Activated CD8-positive, alpha-beta memory T cell treated with anti-CD3 and anti-CD28 coated beads, Interleukin-2, amount 10 ng/mL, durations not matched to agents 7 days and 5 days (primary cell): ENCODE measurements at regions not wholly inside any gene's neighbourhood (a gene's known extent, or its start where the extent isn't known, plus 50 kb on each side); places are given as distances from the start of the nearest gene placed in this dataset.
"Not testable (repeated sequence)": the region's sequence is repeated elsewhere in the genome, so short reads cannot be mapped to it uniquely, and the experiment has no call there.

ENCODE experiments used
- ATAC-seq: fragments of 150-1000 bp; cut with Tn5 transposase; one replicate; pipeline ENCODE4 v1.10.0; 2021; ENCODE audit warnings: moderate library complexity
- CTCF ChIA-PET: fragments of 350-600 bp; sonication (Branson Sonifier 250); formaldehyde crosslinking; loops from one replicate; lab custom pipeline; 2021; ENCODE audit warnings: antibody characterized with exemption; lab: Charles Lee
- DNase-seq: peaks from one replicate; pipeline ENCODE4 v3.0.0-alpha.2; 2020
- H3K27ac Mint-ChIP-seq: one replicate; pipeline ENCODE4 v1.8.0; 2021; ENCODE audit warnings: mild to moderate bottlenecking, mixed read lengths
- H3K27me3 Mint-ChIP-seq: one replicate; pipeline ENCODE4 v1.8.0; 2021; ENCODE audit warnings: mixed read lengths
- H3K36me3 Mint-ChIP-seq: one replicate; pipeline ENCODE4 v1.8.0; 2021; ENCODE audit warnings: mild to moderate bottlenecking, mixed read lengths
- H3K4me1 Mint-ChIP-seq: one replicate; pipeline ENCODE4 v1.8.0; 2021; ENCODE audit warnings: mixed read lengths
- H3K4me3 Mint-ChIP-seq: one replicate; pipeline ENCODE4 v1.8.0; 2021; ENCODE audit warnings: mild to moderate bottlenecking, moderate library complexity, mixed read lengths
- H3K9me3 Mint-ChIP-seq: one replicate; pipeline ENCODE4 v1.8.0; 2022; ENCODE audit warnings: low read depth, mixed read lengths

DNA sequence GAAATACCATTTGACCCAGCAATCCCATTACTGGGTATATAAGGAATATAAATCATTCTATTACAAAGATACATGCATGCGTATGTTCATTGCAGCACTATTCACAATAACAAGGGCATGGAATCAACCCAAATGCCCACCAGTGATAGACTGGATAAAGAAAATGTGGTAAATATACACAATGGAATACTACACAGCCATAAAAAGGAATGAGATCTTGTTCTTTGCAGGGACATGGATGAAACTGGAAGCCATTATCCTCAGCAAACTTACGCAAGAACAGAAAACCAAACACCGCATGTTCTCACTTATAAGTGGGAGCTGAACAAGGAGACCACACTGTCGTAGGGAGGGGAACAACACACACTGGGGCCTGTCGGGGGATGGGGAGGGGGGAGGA lies 57.3 kb upstream of the PIP4K2A start:
- DNase-seq, ATAC-seq, H3K9me3 Mint-ChIP-seq, H3K4me1 Mint-ChIP-seq, CTCF ChIA-PET, H3K4me3 Mint-ChIP-seq, H3K27ac Mint-ChIP-seq, H3K36me3 Mint-ChIP-seq, H3K27me3 Mint-ChIP-seq: not testable (repeated sequence)

DNA sequence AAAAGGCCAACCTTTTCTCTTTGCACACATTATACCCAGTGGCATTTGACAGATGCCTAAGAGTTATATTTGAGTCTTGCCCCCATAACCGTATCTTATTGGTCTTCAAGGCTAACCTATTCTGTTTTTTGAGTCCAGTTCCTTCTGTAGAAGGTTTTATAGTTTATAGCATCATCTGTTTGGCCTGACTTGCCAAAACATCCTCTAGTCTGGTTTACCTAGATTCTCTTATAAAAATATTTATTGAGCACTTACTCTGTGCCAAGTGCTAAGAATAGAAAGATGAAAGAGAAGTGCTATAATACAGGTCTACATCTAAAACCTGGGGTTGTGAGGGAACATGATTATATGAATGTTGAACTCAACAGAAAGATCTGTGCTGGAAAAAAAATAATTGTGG lies 55.9 kb upstream of the PIP4K2A start:
- Mint-ChIP-seq H3K4me3 (no peak overlapping the region), H3K4me1 (no peaks in the 10 kb centered on the region), H3K9me3 (peaks cover 4% of the 10 kb centered on the region), H3K27ac (no peak overlapping the region), H3K36me3 (peaks cover 4% of the 10 kb centered on the region), H3K27me3 (no peaks in the 10 kb centered on the region)
- CTCF ChIA-PET: no interaction called here
- no peak for ATAC-seq
- DNase-seq: no peak

DNA sequence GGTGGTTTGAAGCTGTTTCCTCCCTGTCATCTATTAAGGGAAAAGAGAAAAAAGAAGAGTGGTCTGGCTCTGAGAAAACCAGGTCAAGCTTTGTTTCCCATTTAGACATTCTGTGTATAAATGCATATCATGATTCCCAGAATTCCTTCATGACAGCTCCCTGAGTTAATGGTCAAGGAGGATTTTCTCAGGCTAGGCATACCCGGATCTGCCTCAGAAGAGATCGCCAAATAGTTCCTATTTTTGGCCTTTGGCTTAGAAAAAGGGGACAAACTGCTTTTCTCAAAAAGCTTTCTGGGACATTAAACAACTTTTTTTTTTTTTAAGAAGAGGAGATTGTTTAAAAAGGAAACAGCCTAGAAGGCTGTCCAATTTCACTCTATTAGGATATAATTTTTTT lies 53.5 kb upstream of the PIP4K2A start:
- Mint-ChIP-seq H3K27me3 (peaks cover 2% of the 10 kb centered on the region), H3K4me1 (no peaks in the 10 kb centered on the region), H3K36me3 (peaks cover 3% of the 10 kb centered on the region), H3K4me3 (no peak overlapping the region), H3K9me3 (peaks cover 4% of the 10 kb centered on the region), H3K27ac (no peak overlapping the region)
- DNase-seq (no peak), ATAC-seq (no peak)
- CTCF ChIA-PET: no interaction called here

DNA sequence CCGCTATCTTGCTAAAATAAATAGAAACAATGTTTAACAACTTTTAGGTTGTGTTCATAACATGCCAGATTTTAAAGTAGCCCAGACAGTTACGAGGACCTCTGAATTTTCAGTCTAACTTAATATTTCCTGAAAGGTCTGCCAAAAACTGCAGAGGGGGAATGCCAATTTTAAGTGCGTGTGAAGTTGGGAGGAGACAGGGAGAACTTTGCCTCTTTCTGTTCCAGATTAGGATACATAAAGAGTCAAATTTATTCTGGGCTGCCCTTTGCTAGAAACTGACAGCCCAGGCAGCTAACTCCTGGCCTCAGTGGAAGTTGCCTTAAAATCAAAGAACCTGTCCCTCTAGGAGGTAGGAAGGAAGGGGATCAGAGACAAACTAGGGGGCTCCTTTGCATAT lies 52.3 kb upstream of the PIP4K2A start:
- no peak for DNase-seq
- Mint-ChIP-seq H3K4me1 (no peaks in the 10 kb centered on the region), H3K4me3 (no peak overlapping the region), H3K36me3 (peaks cover 3% of the 10 kb centered on the region), H3K27me3 (peaks cover 2% of the 10 kb centered on the region), H3K27ac (no peak overlapping the region), H3K9me3 (peaks cover 4% of the 10 kb centered on the region)
- ATAC-seq: no peak
- CTCF ChIA-PET: no interaction called here

DNA sequence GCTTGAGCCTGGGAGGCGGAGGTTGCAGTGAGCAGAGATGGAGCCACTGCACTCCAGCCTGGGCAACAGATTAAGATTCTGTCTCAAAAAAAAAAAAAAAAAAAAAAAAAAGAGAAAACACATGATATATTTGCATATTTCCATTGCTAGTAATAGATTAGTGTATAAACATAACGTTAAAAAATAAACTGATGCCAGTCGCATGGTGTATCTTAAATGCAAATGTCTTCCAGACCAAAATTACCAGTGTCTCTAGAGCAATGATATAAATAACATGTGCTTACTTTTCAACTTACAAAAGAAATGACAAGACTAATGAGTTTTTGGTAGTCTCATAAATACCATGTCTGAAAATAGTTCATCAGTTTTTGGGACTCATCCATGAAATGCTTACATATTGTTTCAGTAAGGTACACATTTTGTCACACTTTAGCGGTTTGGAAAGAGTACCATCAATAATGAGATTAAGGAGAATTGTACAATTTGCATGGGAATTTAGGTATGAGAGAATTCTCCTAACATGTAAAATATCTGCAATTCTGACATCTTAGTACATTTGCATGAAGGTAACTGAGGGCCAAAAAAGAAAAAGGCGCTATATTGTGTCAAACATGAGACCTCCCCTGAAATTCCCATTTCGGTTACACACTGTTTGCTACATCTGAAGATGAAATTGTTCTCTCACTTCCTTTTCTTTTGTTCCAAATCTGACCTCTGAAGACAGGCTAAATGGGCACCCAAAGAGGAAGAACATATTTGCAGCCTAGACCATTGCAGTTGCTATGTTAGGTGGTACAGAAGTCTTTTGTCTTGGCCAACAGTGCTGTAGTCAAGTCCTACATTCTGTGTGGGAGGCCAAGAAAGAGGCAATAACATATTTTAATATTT lies 51.5 kb upstream of the PIP4K2A start:
- H3K9me3 Mint-ChIP-seq: peaks cover 4% of the 10 kb centered on the region

DNA sequence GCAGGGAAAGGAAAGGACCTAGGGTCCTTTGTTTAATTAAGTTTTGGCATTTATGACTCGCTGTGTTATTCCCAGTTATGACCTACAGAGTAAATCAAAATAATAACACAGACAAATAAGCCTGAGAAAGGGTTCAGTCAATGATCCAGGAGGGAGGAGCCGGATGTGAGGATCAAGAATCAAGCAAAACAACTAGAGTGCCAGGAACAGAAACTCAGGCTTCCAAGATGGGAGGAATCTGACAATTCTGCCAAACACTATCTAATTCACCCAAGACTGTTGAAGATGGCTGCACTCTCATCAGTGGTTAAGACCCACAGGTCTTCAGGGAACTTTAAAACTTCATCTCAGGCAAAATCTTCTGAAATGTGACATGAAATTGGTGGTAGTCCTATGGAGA lies 50.3 kb upstream of the PIP4K2A start:
- H3K36me3 Mint-ChIP-seq: no peaks in the 10 kb centered on the region
- H3K27ac Mint-ChIP-seq: no peak overlapping the region
- CTCF ChIA-PET: interaction anchor here (0.7 kb wide), 1 partner anchor 41 kb away, joined by 3 read pairs; no protein-coding TSS in a partner anchor
- no peaks in the 10 kb centered on the region for H3K9me3 Mint-ChIP-seq
- DNase-seq: no peak
- H3K4me1 Mint-ChIP-seq: no peaks in the 10 kb centered on the region
- H3K4me3 Mint-ChIP-seq: no peak overlapping the region
- no peak for ATAC-seq
- H3K27me3 Mint-ChIP-seq: peaks cover 2% of the 10 kb centered on the region

More for the DNA sequence above, 51.5 kb upstream of the PIP4K2A start:
- Mint-ChIP-seq H3K4me1 (no peaks in the 10 kb centered on the region), H3K27ac (no peak overlapping the region), H3K36me3 (peaks cover 3% of the 10 kb centered on the region), H3K27me3 (peaks cover 2% of the 10 kb centered on the region), H3K4me3 (no peak overlapping the region)
- no peak for DNase-seq
- CTCF ChIA-PET: no interaction called here
- no peak for ATAC-seq
